Left lung (tissue), 4 donors: ENCODE measurements at regions not wholly inside any gene's neighbourhood (a gene's known extent, or its start where the extent isn't known, plus 50 kb on each side); places are given as distances from the start of the nearest gene placed in this dataset.
A peak's percentile ranks its signal among the peaks of the same experiment; 100 is the strongest.

Source experiments
- ATAC-seq: fragments of 200-7000 bp; cut with Tn5 transposase; one replicate; pipeline ENCODE4 v1.9.1; 2020; ENCODE audit warnings: moderate library complexity
- DNase-seq, 4 donors: peaks; one replicate each; pipeline ENCODE4 v3.0.0-alpha.2; 2013 to 2020
- H3K27ac ChIP-seq, 2 donors: fragments of 200-600 bp; sonication (generic) in 1 of 2; one replicate each; pipeline versions ENCODE4 v1.5.0 to v1.8.0; 2020 to 2021
- H3K27me3 ChIP-seq, 2 donors: fragments of 200-600 bp; sonication (generic) in 1 of 2; one replicate each; pipeline versions ENCODE4 v1.5.0 to v1.8.0; 2020 to 2021
- H3K36me3 ChIP-seq, 2 donors: fragments of 200-600 bp; sonication (generic) in 1 of 2; one replicate each; pipeline versions ENCODE4 v1.5.0 to v1.8.0; 2020 to 2021
- H3K4me1 ChIP-seq, 2 donors: fragments of 200-600 bp; one replicate each; pipeline ENCODE4 v1.8.0; 2021
- H3K4me3 ChIP-seq, 2 donors: fragments of 200-600 bp; sonication (generic) in 1 of 2; one replicate each; pipeline versions ENCODE4 v1.5.0 to v1.8.0; 2020 to 2021; ENCODE audit warnings: mild to moderate bottlenecking in 1 of 2
- H3K9me3 ChIP-seq, 2 donors: fragments of 200-600 bp; sonication (generic) in 1 of 2; one replicate each; pipeline versions ENCODE4 v1.5.0 to v1.8.0; 2020 to 2021
- intact Hi-C, 2 donors: fragments of 100-400 bp; cut with DNase I; formaldehyde crosslinking; loops; one replicate each; pipeline versions ENCODE4 v1.11.2 to v1.14.2; 2022
- TF ChIP-seq, protein P1 (sequence below), 2 donors: fragments of 200-600 bp; sonication (generic) in 1 of 2; IDR thresholded peaks; one replicate each; pipeline versions ENCODE4 v1.5.0 to v1.8.0; 2021; ENCODE audit warnings: antibody characterized with exemption in 2 of 2
- donor health status: DM: no; HTN: yes; CAD: no.
- donor health status: DM: no; HTN: no; CAD: no.

GRCh38 chr3:153666991-153667740, 454.0 kb upstream of the ARHGEF26 start:
- intact Hi-C loops, result no loop called here
- ATAC-seq, result no peak

DNA sequence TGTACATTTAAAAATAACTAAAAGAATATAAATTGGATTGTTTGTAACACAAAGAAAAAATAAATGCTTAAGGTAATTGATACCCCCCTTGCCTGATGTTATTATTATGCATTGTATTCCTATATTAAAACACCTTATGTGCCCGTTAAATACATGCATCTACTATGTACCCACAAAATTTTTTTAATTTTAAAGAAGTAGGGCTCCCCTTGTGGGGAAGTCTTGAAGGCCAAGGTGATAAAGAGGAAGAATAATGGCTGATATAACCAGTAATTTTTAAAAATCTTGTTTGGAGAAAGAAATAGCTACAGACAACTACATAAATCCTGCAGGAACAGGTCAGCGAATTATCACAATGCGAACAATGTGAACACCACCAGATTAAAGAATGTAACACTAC, 451.7 kb upstream of the ARHGEF26 start:
- Histone ChIP-seq H3K27me3 (no peaks in the 10 kb centered on the region), H3K9me3 (no peaks in the 10 kb centered on the region), H3K4me1 (no peaks in the 10 kb centered on the region), H3K4me3 (no peak overlapping the region), H3K27ac (no peak overlapping the region), H3K36me3 (no peaks in the 10 kb centered on the region)
- TF ChIP-seq, protein P1, sequence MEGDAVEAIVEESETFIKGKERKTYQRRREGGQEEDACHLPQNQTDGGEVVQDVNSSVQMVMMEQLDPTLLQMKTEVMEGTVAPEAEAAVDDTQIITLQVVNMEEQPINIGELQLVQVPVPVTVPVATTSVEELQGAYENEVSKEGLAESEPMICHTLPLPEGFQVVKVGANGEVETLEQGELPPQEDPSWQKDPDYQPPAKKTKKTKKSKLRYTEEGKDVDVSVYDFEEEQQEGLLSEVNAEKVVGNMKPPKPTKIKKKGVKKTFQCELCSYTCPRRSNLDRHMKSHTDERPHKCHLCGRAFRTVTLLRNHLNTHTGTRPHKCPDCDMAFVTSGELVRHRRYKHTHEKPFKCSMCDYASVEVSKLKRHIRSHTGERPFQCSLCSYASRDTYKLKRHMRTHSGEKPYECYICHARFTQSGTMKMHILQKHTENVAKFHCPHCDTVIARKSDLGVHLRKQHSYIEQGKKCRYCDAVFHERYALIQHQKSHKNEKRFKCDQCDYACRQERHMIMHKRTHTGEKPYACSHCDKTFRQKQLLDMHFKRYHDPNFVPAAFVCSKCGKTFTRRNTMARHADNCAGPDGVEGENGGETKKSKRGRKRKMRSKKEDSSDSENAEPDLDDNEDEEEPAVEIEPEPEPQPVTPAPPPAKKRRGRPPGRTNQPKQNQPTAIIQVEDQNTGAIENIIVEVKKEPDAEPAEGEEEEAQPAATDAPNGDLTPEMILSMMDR (IDR thresholded peaks at IDR 0.05), result no peak
- intact Hi-C loops, result no loop called here
- no peak for DNase-seq
- ATAC-seq, result no peak

More at GRCh38 chr3:153666991-153667740, 454.0 kb upstream of the ARHGEF26 start:
- peak in 2 of 4 donors; percentile 53 to 59 for DNase-seq
- H3K4me3 ChIP-seq, result no peak overlapping the region
- no peaks in the 10 kb centered on the region for H3K9me3 ChIP-seq
- no peaks in the 10 kb centered on the region for H3K4me1 ChIP-seq
- TF ChIP-seq, protein P1 (IDR thresholded peaks at IDR 0.05), result no peak
- H3K36me3 ChIP-seq, result no peaks in the 10 kb centered on the region
- no peak overlapping the region for H3K27ac ChIP-seq
- H3K27me3 ChIP-seq, result no peaks in the 10 kb centered on the region

GRCh38 chr3:153670577-153670976, 450.6 kb upstream of the ARHGEF26 start:
- H3K27ac ChIP-seq, result no peak overlapping the region
- no peaks in the 10 kb centered on the region for H3K4me1 ChIP-seq
- H3K9me3 ChIP-seq, result no peaks in the 10 kb centered on the region
- H3K4me3 ChIP-seq, result no peak overlapping the region
- intact Hi-C loops, result no loop called here
- H3K36me3 ChIP-seq, result no peaks in the 10 kb centered on the region
- no peaks in the 10 kb centered on the region for H3K27me3 ChIP-seq
- DNase-seq, result no peak
- ATAC-seq, result no peak
- TF ChIP-seq, protein P1 (IDR thresholded peaks at IDR 0.05), result no peak

DNA sequence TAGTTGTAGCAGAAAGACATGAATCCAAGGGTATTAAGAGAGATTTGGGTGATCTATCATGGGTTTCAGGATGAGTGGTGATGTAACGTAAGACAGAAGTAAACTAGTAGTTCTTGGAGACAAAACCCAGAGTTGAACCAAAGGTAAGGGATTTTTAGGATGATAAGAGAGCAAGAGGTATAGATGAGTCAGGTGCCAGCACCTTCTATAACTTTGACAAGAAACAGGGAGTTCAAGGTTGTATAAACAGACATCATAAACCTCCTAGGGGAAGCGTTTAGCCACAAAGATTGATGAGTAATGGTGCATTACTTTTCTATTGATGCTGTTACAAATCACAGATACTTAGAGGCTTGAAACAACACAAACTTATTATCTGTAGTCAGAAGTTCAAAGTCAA, 447.3 kb upstream of the ARHGEF26 start:
- TF ChIP-seq, protein P1 (IDR thresholded peaks at IDR 0.05), result no peak
- no peak overlapping the region for H3K4me3 ChIP-seq
- ATAC-seq (no peak), DNase-seq (no peak)
- H3K27me3 ChIP-seq, result no peaks in the 10 kb centered on the region
- H3K9me3 ChIP-seq, result no peaks in the 10 kb centered on the region
- no peaks in the 10 kb centered on the region for H3K36me3 ChIP-seq
- intact Hi-C loops, result no loop called here
- no peaks in the 10 kb centered on the region for H3K4me1 ChIP-seq
- no peak overlapping the region for H3K27ac ChIP-seq

DNA sequence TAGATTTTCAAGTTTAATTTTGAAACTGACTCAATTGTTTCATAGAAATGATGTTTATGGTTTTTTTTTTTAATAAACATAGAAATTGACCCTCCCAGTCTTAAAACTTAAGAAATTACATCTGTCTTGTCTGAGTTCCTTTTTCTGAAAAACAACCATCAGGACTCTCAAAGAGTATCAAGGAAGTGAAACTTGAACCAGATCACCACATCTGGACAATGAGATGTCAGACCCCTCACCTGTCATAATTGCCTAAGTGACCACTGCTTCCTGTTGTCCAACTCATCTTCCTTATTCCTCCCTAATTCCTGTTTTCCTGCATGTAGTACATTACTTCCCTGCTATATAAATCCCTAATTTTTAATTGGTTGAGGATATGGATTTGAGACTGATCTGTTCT, 441.5 kb upstream of the ARHGEF26 start:
- Histone ChIP-seq H3K36me3 (no peaks in the 10 kb centered on the region), H3K4me1 (no peaks in the 10 kb centered on the region), H3K4me3 (no peak overlapping the region), H3K27me3 (no peaks in the 10 kb centered on the region), H3K27ac (no peak overlapping the region), H3K9me3 (no peaks in the 10 kb centered on the region)
- ATAC-seq (no peak), DNase-seq (no peak)
- intact Hi-C loops, result no loop called here
- TF ChIP-seq, protein P1 (IDR thresholded peaks at IDR 0.05), result no peak
